Sigmoid colon (tissue), 4 donors: ENCODE measurements at regions not wholly inside any gene's neighbourhood (a gene's known extent, or its start where the extent isn't known, plus 50 kb on each side); places are given as distances from the start of the nearest gene placed in this dataset.
"Not testable (repeated sequence)": the region's sequence is repeated elsewhere in the genome, so short reads cannot be mapped to it uniquely, and the experiment has no call there.

Experiments used
- CTCF ChIP-seq, 4 experiments: fragments of 450-650 bp in 3 of 4; fragments of 200-600 bp in 1 of 4; IDR thresholded peaks; one replicate each; pipeline ENCODE4 v1.5.1; 2016 to 2019; ENCODE audit warnings: antibody characterized with exemption in 4 of 4, mild to moderate bottlenecking in 3 of 4, moderate library complexity in 2 of 4
- EP300 ChIP-seq, 4 donors: sonication (generic); formaldehyde crosslinking; IDR thresholded peaks; one replicate each; pipeline ENCODE4 v1.6.1; 2017; ENCODE audit warnings: antibody characterized with exemption in 4 of 4
- POLR2A ChIP-seq, 2 donors: fragments of 450-650 bp; IDR thresholded peaks; one replicate each; pipeline ENCODE4 v1.6.1; 2016; ENCODE audit warnings: antibody characterized with exemption in 2 of 2, mild to moderate bottlenecking in 2 of 2, moderate library complexity in 2 of 2

GRCh38 chr15:30690153-30690552 lies 64.2 kb downstream of the ARHGAP11B start:
- not testable (repeated sequence) for TF ChIP-seq POLR2A, CTCF, EP300 (IDR thresholded peaks at IDR 0.05)
